ENCODE measurements at regions not wholly inside any gene's neighbourhood (a gene's known extent, or its start where the extent isn't known, plus 50 kb on each side); places are given as distances from the start of the nearest gene placed in this dataset.
"Not testable (repeated sequence)": the region's sequence is repeated elsewhere in the genome, so short reads cannot be mapped to it uniquely, and the experiment has no call there.

DNA sequence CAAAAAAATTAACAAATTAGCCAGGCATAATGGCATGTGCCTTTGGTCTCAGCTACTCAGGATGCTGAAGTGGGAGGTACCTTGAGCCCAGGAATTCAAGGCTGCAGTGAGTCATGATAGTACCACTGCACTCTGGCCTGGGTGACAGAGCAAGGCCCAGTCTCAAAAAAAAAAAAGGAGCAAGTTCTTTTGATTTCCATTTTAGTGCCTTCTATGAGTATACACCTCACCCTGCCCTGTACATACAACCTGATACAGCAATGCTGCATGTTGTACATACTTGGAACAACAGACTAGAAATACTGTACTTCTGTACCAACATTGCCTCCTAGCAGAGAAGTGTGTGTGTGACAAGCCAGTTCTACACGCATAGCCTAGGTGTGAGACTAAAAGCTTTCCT, 97.3 kb upstream of the CARMIL1 start:
- no peak for DNase-seq (ENCODE audit: low read depth)

DNA sequence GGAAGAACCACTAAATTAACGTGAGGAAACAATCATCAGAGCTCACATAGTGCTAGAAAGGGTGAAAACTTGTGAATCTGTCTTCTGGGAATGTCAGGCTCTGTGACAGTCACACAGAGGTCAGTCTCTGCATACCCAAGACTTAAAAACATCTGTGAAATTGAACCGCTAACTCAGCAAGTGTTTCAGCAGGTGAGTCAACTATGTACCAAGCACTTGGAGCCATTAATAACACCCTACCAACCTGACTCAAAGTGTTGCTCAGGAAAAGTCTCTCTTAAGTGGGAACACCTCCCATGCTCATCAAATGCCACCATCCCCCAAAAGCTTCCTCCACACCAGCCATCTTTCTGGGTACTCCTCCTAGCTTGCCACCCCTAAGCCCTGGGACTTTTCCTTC, 92.3 kb upstream of the CARMIL1 start:
- DNase-seq (ENCODE audit: low read depth): no peak

DNA sequence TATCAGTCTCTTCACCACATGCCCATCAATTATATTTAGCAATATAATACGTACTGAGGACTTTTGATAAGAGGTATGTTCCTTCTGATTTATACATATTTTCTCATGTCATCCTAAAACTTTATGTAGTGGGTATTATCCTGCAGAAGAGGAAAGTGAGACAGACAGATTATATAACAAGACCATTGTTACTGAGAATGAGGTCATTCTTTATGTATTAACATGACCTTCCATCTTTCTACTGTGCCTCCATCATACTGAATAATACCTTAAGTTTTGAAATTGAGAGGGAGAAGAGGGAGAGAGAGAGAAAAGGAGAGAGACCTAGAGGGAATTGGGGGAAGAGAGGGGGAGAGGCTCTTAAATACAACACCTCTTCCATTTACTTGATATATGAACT, 90.9 kb upstream of the CARMIL1 start:
- DNase-seq (ENCODE audit: low read depth): no peak

- no peak for DNase-seq (ENCODE audit: low read depth)
These were observed 86.3 kb upstream of the CARMIL1 start for GRCh38 chr6:25192590-25193459.

DNA sequence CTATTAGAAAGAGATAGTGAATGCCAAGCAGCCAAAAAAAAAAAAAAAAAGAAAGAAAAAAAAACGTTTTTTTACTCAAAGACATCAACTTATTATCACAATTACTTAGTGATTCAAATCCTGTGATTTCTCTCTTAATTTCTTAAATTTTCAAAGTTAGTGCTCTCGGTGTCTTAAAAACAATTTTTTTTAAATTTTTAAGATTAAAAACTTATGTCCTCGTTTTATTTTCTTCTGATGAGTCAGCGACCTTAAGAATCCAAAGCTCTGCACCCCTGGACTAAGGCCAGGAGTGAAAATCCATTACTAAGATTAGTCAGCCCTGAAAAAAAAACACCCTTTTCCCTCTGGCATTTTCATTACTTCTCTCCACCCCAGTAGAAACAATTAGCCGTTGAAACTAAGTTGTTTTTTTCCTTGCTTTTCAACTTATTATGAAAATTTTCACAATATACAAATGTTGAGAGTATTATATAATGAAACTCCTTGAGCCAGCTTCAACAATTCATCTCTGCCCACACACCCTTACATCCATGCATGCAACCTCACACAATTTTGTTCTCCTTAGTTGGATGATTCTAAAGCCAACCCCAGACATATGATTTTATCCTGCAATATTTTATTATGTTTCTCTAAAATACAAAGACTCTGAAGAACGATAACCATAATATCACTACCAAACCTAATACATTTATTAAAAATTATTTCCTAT, 85.6 kb upstream of the CARMIL1 start:
- no peak for DNase-seq (ENCODE audit: low read depth)

GRCh38 chr6:25194172-25194678, 84.9 kb upstream of the CARMIL1 start:
- DNase-seq (ENCODE audit: low read depth): no peak

DNA sequence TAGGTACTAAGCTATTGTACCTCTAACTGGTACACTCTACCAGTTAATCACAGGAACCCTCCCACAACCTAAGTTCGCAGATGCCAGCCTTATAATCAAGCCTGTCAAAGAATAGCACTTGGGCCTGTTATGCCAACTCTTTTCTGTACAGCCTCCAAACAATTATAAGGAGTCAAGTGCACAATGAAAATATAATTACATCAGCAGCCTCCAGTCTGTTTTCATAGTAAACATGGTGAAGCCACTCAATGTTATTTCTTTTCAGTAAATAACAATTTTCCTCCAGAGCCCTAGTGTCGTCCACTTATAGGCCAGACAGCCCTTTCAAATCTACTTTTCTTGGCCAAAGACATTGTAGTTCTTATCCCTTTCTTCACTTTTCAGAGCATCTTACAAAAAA, 82.7 kb upstream of the CARMIL1 start:
- DNase-seq (ENCODE audit: low read depth): no peak

- DNase-seq (ENCODE audit: low read depth): no peak
These were observed 82.1 kb upstream of the CARMIL1 start for GRCh38 chr6:25197111-25197510.

DNA sequence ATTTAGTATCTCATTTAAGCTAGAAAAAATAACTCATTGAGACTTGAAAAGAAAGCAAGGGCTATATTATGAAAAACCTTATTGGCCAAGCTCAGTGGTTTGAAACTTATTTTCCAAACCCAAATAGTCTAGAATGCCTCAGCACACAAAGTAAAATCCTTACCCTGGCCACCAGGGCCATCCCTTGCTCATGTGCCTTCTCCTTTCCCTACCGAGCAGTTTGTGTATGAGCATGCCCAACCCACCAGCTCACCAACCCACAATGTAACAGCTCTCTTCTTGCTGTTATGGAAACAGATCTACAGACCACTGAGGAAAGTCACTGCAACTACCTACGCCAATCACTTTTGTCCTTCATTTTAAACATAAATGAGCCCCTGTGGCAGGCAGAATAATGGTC, 79.6 kb upstream of the CARMIL1 start:
- no peak for DNase-seq (ENCODE audit: low read depth)

- no peak for DNase-seq (ENCODE audit: low read depth)
These were observed 76.7 kb upstream of the CARMIL1 start for GRCh38 chr6:25202504-25202903.

- no peak for DNase-seq (ENCODE audit: low read depth)
These were observed 73.5 kb upstream of the CARMIL1 start for GRCh38 chr6:25205629-25206028.

GRCh38 chr6:25207453-25208155, 71.6 kb upstream of the CARMIL1 start:
- not testable (repeated sequence) for DNase-seq (ENCODE audit: low read depth)

DNA sequence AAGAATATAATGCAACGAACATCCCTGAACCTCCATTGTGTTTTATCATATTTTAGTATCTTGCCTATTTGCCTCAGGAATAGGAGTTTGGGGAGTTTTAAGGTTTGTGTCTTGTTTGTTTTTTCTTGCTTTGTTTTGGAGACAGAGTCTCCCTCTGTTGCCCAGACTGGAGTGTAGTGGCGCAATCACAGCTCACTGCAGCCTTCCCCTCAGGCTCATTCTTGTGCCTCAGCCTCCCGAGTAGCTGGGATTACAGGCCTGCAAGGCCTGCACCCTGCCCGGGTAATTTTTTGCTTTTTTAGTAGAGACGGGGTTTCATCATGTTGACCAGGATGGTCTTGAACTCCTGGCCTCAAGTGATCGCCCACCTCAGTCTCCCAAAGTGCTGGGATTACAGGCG, 63.3 kb upstream of the CARMIL1 start:
- DNase-seq (ENCODE audit: low read depth): no peak

DNA sequence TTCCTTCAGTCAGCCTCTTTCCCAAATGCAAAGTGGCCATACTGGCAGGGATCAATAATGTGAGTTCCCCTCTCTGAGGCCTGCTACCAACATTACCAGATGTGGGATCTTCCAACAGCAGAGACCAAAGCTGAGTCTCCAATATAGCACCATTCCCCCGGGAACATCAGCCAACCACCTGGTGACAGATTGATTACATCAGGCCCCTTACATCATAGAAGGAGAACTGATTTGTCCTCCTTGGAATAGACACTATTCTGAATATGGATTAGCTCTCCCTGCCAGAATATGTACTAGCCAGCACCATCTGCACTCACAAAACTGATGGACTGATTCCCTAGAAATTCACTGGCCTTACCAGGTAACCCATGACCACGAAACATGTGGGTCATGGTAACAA, 61.9 kb upstream of the CARMIL1 start:
- no peak for DNase-seq (ENCODE audit: low read depth)

- DNase-seq (ENCODE audit: low read depth): no peak
These were observed 61.3 kb upstream of the CARMIL1 start for GRCh38 chr6:25217829-25218228.

- no peak for DNase-seq (ENCODE audit: low read depth)
These were observed 60.8 kb upstream of the CARMIL1 start for GRCh38 chr6:25218346-25218745.

DNA sequence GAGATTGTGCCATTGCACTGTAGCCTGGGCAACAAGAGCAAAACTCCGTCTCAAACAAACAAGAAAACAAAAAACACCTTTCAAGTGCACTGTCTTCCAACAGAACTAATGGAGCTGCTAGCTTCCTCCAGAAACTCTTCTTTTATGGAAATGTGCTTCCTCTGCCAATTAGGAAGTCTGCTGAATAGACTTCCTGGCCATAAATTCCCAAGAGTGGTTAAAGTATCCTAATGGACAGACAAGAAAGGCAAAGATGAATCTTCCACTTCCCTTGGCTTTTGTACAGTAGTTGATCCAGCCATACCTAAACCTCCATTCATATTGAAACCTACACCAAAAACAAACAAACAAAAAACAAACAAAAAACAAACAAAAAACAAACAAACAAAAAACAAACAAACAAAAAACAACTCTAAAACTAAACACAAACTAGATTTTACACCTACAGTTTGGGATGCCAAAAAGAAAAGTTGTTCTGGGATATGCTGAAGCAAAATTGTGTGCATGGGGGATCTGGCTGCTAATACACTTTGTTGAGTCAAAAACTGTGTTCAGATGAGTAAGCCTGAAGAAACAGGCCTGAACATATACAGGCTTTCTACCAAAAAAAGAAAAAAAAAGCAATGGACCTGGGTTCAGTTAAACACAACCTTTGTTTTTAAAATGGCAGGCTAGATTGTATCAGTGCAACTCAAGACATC, 59.8 kb upstream of the CARMIL1 start:
- DNase-seq (ENCODE audit: low read depth): no peak

- no peak for DNase-seq (ENCODE audit: low read depth)
These were observed 59.3 kb upstream of the CARMIL1 start for GRCh38 chr6:25219917-25220278.

GRCh38 chr6:25220857-25221256, 58.3 kb upstream of the CARMIL1 start:
- no peak for DNase-seq (ENCODE audit: low read depth)

DNA sequence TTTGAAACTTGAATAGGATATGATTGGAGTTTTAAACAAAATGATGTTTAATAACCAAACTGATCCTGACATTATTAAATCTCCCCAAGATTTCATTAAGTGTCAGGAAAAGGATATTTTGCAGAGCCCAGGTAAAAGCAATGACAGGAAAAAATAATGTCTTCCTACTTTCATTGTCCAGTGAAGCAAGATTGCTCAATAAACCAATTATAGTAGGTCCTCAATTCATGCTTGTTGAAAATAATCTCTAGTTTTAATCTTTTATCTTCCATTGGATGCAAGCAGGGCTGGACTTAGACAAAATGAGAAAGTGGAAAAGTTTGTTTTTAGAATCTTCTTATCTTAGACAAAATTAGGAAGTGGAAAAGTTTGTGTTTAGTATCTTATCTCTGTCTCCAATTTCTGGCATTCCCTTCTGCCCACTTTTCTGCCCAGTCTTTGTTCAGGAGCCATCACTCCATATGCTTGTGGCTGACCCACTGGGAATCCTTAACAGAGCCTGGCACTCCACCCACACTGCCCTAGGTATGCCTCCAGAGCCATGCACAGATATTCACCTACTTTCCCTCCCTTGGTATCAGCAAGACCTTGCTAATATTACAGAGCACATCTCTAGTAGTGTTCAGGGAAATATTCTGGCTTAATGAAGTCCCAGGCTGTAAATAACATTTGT, 57.0 kb upstream of the CARMIL1 start:
- DNase-seq (ENCODE audit: low read depth): no peak

- DNase-seq (ENCODE audit: low read depth): peak; percentile 45
These were observed 55.6 kb upstream of the CARMIL1 start for GRCh38 chr6:25223490-25223991.
